PC-9 (cell line): ENCODE measurements at regions not wholly inside any gene's neighbourhood (a gene's known extent, or its start where the extent isn't known, plus 50 kb on each side); places are given as distances from the start of the nearest gene placed in this dataset.

ENCODE experiments used
- CTCF ChIP-seq: fragments of 200-600 bp; sonication (generic); conservative IDR thresholded peaks from 2 replicates; pipeline ENCODE4 v1.6.1; 2017; ENCODE audit warnings: mixed run types, antibody characterized with exemption, mild to moderate bottlenecking, moderate library complexity
- EZH2 ChIP-seq: fragments of 200-600 bp; sonication (generic); IDR thresholded peaks from 2 replicates; pipeline ENCODE4 v1.8.0; 2017; ENCODE audit warnings: antibody characterized with exemption, low read depth

- TF ChIP-seq CTCF (peak; percentile 98), EZH2 (no peak)
Observed at GRCh38 chr7:153381275-153382040, 621.9 kb downstream of the ACTR3B start.
